ENCODE measurements at regions not wholly inside any gene's neighbourhood (a gene's known extent, or its start where the extent isn't known, plus 50 kb on each side); places are given as distances from the start of the nearest gene placed in this dataset.

GRCh38 chr5:167790462-167791260, 500.8 kb upstream of the WWC1 start:
- TF ChIP-seq, protein P1, sequence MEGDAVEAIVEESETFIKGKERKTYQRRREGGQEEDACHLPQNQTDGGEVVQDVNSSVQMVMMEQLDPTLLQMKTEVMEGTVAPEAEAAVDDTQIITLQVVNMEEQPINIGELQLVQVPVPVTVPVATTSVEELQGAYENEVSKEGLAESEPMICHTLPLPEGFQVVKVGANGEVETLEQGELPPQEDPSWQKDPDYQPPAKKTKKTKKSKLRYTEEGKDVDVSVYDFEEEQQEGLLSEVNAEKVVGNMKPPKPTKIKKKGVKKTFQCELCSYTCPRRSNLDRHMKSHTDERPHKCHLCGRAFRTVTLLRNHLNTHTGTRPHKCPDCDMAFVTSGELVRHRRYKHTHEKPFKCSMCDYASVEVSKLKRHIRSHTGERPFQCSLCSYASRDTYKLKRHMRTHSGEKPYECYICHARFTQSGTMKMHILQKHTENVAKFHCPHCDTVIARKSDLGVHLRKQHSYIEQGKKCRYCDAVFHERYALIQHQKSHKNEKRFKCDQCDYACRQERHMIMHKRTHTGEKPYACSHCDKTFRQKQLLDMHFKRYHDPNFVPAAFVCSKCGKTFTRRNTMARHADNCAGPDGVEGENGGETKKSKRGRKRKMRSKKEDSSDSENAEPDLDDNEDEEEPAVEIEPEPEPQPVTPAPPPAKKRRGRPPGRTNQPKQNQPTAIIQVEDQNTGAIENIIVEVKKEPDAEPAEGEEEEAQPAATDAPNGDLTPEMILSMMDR (IDR thresholded peaks at IDR 0.05) = no peak
- TF ChIP-seq POLR2A (IDR thresholded peaks at IDR 0.05) = no peak
- H3K9me3 ChIP-seq = no peaks in the 10 kb centered on the region
- intact Hi-C loops (cut with DNase I) = no loop called here

DNA sequence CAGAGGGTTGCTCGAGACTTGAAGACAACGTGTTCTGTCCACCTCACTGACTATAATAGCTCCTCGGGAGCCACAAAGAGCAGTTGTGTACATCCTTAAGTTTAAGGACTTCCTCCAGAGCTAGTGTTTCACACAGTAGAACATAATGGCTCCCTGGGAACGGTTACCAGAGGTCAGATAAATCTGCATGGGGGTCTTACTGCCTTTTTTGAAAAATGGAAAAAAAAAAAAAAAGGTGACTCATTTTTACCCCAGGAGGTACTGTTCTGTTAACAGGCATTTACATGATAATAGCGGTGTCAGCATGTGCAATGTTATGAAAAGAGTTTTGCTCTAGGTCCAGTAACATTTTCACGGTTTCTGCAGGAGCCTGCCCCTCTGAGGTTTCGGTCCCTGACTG, 498.9 kb upstream of the WWC1 start:
- Histone ChIP-seq H3K27ac (no peak overlapping the region), H3K9me3 (no peaks in the 10 kb centered on the region), H3K4me1 (peaks cover 14% of the 10 kb centered on the region), H3K36me3 (replicated peaks in 1 of 2; ENCODE audit: insufficient read depth in 1 of 2, low read depth in 2 of 2) (no peaks in the 10 kb centered on the region), H3K4me3 (no peak overlapping the region), H3K27me3 (no peaks in the 10 kb centered on the region)
- intact Hi-C loops (cut with DNase I) = no loop called here
- ATAC-seq (no peak), DNase-seq (no peak)
- TF ChIP-seq, protein P1 (IDR thresholded peaks at IDR 0.05) = no peak
- no peak for TF ChIP-seq POLR2A (IDR thresholded peaks at IDR 0.05)
- 82 to 84% methylated on average over 7 of the region's 7 CpGs for WGBS, 2 donors

More at GRCh38 chr5:167790462-167791260, 500.8 kb upstream of the WWC1 start:
- Histone ChIP-seq H3K27ac (no peak overlapping the region), H3K4me1 (peaks cover 14% of the 10 kb centered on the region), H3K4me3 (no peak overlapping the region), H3K27me3 (no peaks in the 10 kb centered on the region), H3K36me3 (replicated peaks in 1 of 2; ENCODE audit: insufficient read depth in 1 of 2, low read depth in 2 of 2) (no peaks in the 10 kb centered on the region)
- no peak for DNase-seq
- 74 to 80% methylated on average over 8 of the region's 8 CpGs for WGBS, 2 donors
- ATAC-seq = no peak

DNA sequence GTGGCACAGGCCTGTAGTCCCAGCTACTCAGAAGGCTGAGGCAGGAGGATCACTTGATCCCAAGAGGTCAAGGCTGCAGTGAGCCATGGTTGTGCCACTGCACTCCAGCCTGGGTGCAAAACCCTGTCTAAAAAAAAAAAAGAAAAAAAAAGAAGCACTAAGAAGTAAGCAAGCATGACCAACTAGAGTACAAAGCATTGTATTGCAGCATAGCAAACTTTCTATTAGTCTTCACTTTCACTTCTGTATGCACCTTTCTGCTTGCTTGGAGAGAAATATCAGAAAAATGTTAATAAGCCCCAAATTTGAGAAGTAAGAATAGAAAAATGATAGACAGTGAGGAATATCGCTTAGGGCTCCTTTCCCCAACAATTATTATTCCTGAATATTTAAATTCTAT, 497.7 kb upstream of the WWC1 start:
- WGBS, 2 donors = 50 to 57% methylated on average over 1 of the region's 1 CpG
- intact Hi-C loops (cut with DNase I) = no loop called here
- no peaks in the 10 kb centered on the region for H3K9me3 ChIP-seq
- H3K4me1 ChIP-seq = peaks cover 14% of the 10 kb centered on the region
- no peaks in the 10 kb centered on the region for H3K27me3 ChIP-seq
- no peaks in the 10 kb centered on the region for H3K36me3 ChIP-seq (replicated peaks in 1 of 2; ENCODE audit: insufficient read depth in 1 of 2, low read depth in 2 of 2)
- H3K27ac ChIP-seq = peak overlapping the region in 1 of 4 donors; percentile 6
- DNase-seq = no peak
- H3K4me3 ChIP-seq = no peak overlapping the region
- no peak for ATAC-seq
- no peak for TF ChIP-seq POLR2A (IDR thresholded peaks at IDR 0.05)
- TF ChIP-seq, protein P1 (IDR thresholded peaks at IDR 0.05) = peak in 2 of 7 experiments; percentile 10 to 19

- H3K4me3 ChIP-seq = no peak overlapping the region
- intact Hi-C loops (cut with DNase I) = no loop called here
- H3K9me3 ChIP-seq = no peaks in the 10 kb centered on the region
- WGBS, 2 donors = 10 to 15% methylated on average over 4 of the region's 4 CpGs
- TF ChIP-seq POLR2A (IDR thresholded peaks at IDR 0.05) = no peak
- TF ChIP-seq, protein P1 (IDR thresholded peaks at IDR 0.05) = no peak
- no peaks in the 10 kb centered on the region for H3K36me3 ChIP-seq (replicated peaks in 1 of 2; ENCODE audit: insufficient read depth in 1 of 2, low read depth in 2 of 2)
- no peaks in the 10 kb centered on the region for H3K27me3 ChIP-seq
- peaks cover 14% of the 10 kb centered on the region for H3K4me1 ChIP-seq
- ATAC-seq (peak; percentile 48), DNase-seq (no peak)
- peak overlapping the region in 1 of 4 donors; percentile 6 for H3K27ac ChIP-seq
Observed at GRCh38 chr5:167794121-167794520, 497.3 kb upstream of the WWC1 start.

DNA sequence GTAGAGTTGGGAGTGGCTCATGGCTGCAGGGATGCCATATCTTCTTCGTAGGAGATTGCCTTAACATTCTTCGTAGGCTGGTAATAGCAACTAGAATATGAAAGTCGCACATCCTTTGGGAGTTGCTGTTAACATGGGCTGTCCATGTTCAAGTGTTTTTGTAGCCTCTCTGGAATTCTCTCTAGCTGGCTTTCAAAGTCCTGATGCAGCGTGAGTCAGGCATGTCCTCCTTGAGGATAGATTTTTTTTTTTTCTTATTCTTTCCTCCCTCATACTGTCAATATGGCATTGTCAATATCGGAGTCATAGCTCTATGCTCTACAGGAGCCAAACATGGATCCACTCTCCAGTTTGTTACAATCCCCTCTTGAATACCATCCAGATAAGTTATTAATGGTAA, 494.8 kb upstream of the WWC1 start:
- no peaks in the 10 kb centered on the region for H3K36me3 ChIP-seq (replicated peaks in 1 of 2; ENCODE audit: insufficient read depth in 1 of 2, low read depth in 2 of 2)
- 89 to 90% methylated on average over 5 of the region's 5 CpGs for whole genome bisulfite sequencing, 2 donors
- no peak overlapping the region for H3K27ac ChIP-seq
- H3K9me3 ChIP-seq = no peaks in the 10 kb centered on the region
- DNase-seq = no peak
- no peak overlapping the region for H3K4me3 ChIP-seq
- intact Hi-C loops (cut with DNase I) = no loop called here
- TF ChIP-seq, protein P1 (IDR thresholded peaks at IDR 0.05) = no peak
- no peak for TF ChIP-seq POLR2A (IDR thresholded peaks at IDR 0.05)
- H3K27me3 ChIP-seq = no peaks in the 10 kb centered on the region
- H3K4me1 ChIP-seq = peaks cover 14% of the 10 kb centered on the region
- ATAC-seq = no peak
